HepG2 (cell line): ENCODE measurements at regions not wholly inside any gene's neighbourhood (a gene's known extent, or its start where the extent isn't known, plus 50 kb on each side); places are given as distances from the start of the nearest gene placed in this dataset.
A peak's percentile ranks its signal among the peaks of the same experiment; 100 is the strongest.

Experiments used
- FOSL1 ChIP-seq: sonication (generic); formaldehyde crosslinking; IDR thresholded peaks from 2 replicates; pipeline ENCODE4 v1.9.0; 2021; ENCODE audit warnings: missing genetic modification reagents, borderline replicate concordance
- GATA4 ChIP-seq: sonication (generic); IDR thresholded peaks from 2 replicates; pipeline ENCODE4 v1.6.1; 2016; ENCODE audit warnings: antibody characterized with exemption, low read depth, borderline replicate concordance
- IRF2 ChIP-seq: IDR thresholded peaks from 2 replicates; pipeline ENCODE4 v1.6.1; 2018; ENCODE audit warnings: missing genetic modification reagents, missing compliant biosample characterization
- JDP2 ChIP-seq: sonication (generic); formaldehyde crosslinking; IDR thresholded peaks from 2 replicates; pipeline ENCODE4 v1.8.1; 2022; ENCODE audit warnings: missing genetic modification reagents, borderline replicate concordance
- KAT8 ChIP-seq: IDR thresholded peaks from 2 replicates; pipeline ENCODE4 v1.6.1; 2016; ENCODE audit warnings: missing genetic modification reagents, missing compliant biosample characterization
- MED8 ChIP-seq: sonication (generic); formaldehyde crosslinking; IDR thresholded peaks from 2 replicates; pipeline ENCODE4 v1.8.1; 2023; ENCODE audit warnings: mild to moderate bottlenecking, missing genetic modification reagents; ENCODE audit not compliant: insufficient replicate concordance
- MTA3 ChIP-seq: sonication (generic); formaldehyde crosslinking; IDR thresholded peaks from 2 replicates; pipeline ENCODE4 v1.4.0; 2020; ENCODE audit warnings: missing genetic modification reagents
- NFE2L1 ChIP-seq: sonication (generic); formaldehyde crosslinking; IDR thresholded peaks from 2 replicates; pipeline ENCODE4 v1.4.0; 2020; ENCODE audit warnings: missing genetic modification reagents, mild to moderate bottlenecking, borderline replicate concordance
- SMARCC2 ChIP-seq: fragments of 450-650 bp; IDR thresholded peaks from 2 replicates; pipeline ENCODE4 v1.6.1; 2017; ENCODE audit warnings: antibody characterized with exemption, mild to moderate bottlenecking
- ZFP41 ChIP-seq: sonication (generic); formaldehyde crosslinking; IDR thresholded peaks from 2 replicates; pipeline ENCODE4 v1.4.0; 2020; ENCODE audit warnings: mild to moderate bottlenecking, missing genetic modification reagents, borderline replicate concordance
- ZFX ChIP-seq: sonication (generic); formaldehyde crosslinking; IDR thresholded peaks from 2 replicates; pipeline ENCODE4 v1.4.0; 2020; ENCODE audit warnings: mild to moderate bottlenecking, low read depth, missing genetic modification reagents, moderate library complexity
- ZNF207 ChIP-seq: fragments of 450-650 bp; IDR thresholded peaks from 2 replicates; pipeline ENCODE4 v1.6.1; 2016; ENCODE audit warnings: antibody characterized with exemption, borderline replicate concordance
- ZNF709 ChIP-seq: sonication (generic); formaldehyde crosslinking; IDR thresholded peaks from 2 replicates; pipeline ENCODE4 v1.5.0; 2020; ENCODE audit warnings: mild to moderate bottlenecking, missing genetic modification reagents
- ZNF766 ChIP-seq: sonication (generic); formaldehyde crosslinking; IDR thresholded peaks from 2 replicates; pipeline ENCODE4 v1.5.0; 2020; ENCODE audit warnings: missing genetic modification reagents, borderline replicate concordance
- ZNF891 ChIP-seq: sonication (generic); formaldehyde crosslinking; IDR thresholded peaks from 2 replicates; pipeline ENCODE4 v1.5.0; 2020; ENCODE audit warnings: mild to moderate bottlenecking, missing genetic modification reagents
- ZSCAN30 ChIP-seq: sonication (generic); formaldehyde crosslinking; IDR thresholded peaks from 2 replicates; pipeline ENCODE4 v1.5.0; 2020; ENCODE audit warnings: mild to moderate bottlenecking, missing genetic modification reagents
- TF ChIP-seq, protein P1 (sequence below): sonication (generic); formaldehyde crosslinking; IDR thresholded peaks from 2 replicates; pipeline ENCODE4 v1.4.0; 2020; ENCODE audit warnings: missing genetic modification reagents, mild to moderate bottlenecking, borderline replicate concordance
- TF ChIP-seq, protein P2 (sequence below): sonication (generic); formaldehyde crosslinking; IDR thresholded peaks from 2 replicates; pipeline ENCODE4 v1.5.0; 2020; ENCODE audit warnings: mild to moderate bottlenecking, low read depth, missing genetic modification reagents, borderline replicate concordance
- TF ChIP-seq, protein P3 (sequence below): sonication (generic); formaldehyde crosslinking; IDR thresholded peaks from 2 replicates; pipeline ENCODE4 v1.5.1; 2020; ENCODE audit warnings: mild to moderate bottlenecking, missing genetic modification reagents
- TF ChIP-seq, protein P4 (sequence below): sonication (generic); formaldehyde crosslinking; IDR thresholded peaks from 2 replicates; pipeline ENCODE4 v1.4.0; 2020; ENCODE audit warnings: missing genetic modification reagents, borderline replicate concordance
- TF ChIP-seq, protein P5 (sequence below): sonication (generic); formaldehyde crosslinking; IDR thresholded peaks from 2 replicates; pipeline ENCODE4 v1.5.0; 2020; ENCODE audit warnings: missing genetic modification reagents, mild to moderate bottlenecking, borderline replicate concordance

DNA sequence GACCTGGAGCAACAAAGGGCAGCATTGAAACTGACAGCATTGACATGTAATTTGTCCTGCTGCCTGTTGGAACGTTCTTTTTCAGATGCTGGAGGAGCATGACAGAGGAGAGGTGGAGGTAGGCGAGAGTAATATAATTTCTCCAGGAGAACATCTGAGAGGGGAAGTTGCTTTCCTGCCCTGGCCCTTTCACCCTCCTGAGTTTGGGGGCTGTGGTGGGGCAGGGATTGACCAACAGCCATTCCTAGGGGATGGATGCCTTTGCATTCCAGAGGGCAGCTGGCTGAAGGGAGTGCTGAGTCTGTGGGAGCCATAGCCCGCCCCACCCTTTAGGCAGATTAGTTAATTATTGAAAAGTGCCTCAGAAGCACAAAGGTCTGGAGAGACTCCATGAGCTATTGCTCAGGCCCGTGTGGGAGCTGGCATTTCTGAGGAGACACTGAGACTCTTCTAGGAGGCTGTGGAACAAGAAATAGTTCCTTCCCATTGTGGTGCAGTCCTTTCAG, 73.5 kb downstream of the ARF6 start (continued):
- no peak for TF ChIP-seq JDP2 (CRISPR knock-in tag)
- TF ChIP-seq FOSL1 (CRISPR knock-in tag), result no peak
- TF ChIP-seq ZFP41 (CRISPR knock-in tag), result no peak
- TF ChIP-seq, protein P1, sequence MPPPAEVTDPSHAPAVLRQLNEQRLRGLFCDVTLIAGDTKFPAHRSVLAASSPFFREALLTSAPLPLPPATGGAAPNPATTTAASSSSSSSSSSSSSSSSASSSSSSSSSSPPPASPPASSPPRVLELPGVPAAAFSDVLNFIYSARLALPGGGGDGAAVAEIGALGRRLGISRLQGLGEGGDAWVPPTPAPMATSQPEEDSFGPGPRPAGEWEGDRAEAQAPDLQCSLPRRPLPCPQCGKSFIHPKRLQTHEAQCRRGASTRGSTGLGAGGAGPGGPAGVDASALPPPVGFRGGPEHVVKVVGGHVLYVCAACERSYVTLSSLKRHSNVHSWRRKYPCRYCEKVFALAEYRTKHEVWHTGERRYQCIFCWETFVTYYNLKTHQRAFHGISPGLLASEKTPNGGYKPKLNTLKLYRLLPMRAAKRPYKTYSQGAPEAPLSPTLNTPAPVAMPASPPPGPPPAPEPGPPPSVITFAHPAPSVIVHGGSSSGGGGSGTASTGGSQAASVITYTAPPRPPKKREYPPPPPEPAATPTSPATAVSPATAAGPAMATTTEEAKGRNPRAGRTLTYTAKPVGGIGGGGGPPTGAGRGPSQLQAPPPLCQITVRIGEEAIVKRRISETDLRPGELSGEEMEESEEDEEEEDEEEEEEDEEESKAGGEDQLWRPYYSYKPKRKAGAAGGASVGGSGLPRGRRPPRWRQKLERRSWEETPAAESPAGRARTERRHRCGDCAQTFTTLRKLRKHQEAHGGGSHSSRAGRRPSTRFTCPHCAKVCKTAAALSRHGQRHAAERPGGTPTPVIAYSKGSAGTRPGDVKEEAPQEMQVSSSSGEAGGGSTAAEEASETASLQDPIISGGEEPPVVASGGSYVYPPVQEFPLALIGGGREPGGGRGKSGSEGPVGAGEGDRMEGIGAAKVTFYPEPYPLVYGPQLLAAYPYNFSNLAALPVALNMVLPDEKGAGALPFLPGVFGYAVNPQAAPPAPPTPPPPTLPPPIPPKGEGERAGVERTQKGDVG (CRISPR knock-in tag), result no peak
- TF ChIP-seq ZNF207, result no peak
- peak; percentile 64; the same call in 1 of the 2 replicates for TF ChIP-seq KAT8 (CRISPR knock-in tag)
- TF ChIP-seq, protein P2, sequence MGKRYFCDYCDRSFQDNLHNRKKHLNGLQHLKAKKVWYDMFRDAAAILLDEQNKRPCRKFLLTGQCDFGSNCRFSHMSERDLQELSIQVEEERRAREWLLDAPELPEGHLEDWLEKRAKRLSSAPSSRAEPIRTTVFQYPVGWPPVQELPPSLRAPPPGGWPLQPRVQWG (CRISPR knock-in tag), result no peak
- TF ChIP-seq SMARCC2, result no peak
- TF ChIP-seq ZNF891 (CRISPR knock-in tag), result no peak
- no peak for TF ChIP-seq GATA4
- no peak for TF ChIP-seq MTA3
- TF ChIP-seq IRF2 (CRISPR knock-in tag), result 0 out of 2 replicates have a peak, but pooled peaks have one; percentile 69
- no peak; the same call in 1 of the 2 replicates for TF ChIP-seq ZNF766 (CRISPR knock-in tag)
- no peak for TF ChIP-seq MED8
- TF ChIP-seq, protein P3, sequence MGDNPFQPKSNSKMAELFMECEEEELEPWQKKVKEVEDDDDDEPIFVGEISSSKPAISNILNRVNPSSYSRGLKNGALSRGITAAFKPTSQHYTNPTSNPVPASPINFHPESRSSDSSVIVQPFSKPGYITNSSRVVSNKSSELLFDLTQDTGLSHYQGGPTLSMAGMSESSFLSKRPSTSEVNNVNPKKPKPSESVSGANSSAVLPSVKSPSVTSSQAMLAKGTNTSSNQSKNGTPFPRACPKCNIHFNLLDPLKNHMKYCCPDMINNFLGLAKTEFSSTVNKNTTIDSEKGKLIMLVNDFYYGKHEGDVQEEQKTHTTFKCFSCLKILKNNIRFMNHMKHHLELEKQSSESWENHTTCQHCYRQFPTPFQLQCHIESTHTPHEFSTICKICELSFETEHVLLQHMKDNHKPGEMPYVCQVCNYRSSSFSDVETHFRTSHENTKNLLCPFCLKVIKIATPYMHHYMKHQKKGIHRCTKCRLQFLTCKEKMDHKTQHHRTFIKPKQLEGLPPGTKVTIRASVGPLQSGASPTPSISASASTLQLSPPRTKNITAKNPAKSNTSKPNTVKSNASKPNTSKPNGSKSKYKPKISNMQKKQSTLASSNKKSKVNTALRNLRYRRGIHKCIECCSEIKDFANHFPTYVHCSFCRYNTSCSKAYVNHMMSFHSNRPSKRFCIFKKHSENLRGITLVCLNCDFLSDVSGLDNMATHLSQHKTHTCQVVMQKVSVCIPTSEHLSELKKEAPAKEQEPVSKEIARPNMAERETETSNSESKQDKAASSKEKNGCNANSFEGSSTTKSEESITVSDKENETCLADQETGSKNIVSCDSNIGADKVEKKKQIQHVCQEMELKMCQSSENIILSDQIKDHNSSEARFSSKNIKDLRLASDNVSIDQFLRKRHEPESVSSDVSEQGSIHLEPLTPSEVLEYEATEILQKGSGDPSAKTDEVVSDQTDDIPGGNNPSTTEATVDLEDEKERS, result no peak
- TF ChIP-seq, protein P4, sequence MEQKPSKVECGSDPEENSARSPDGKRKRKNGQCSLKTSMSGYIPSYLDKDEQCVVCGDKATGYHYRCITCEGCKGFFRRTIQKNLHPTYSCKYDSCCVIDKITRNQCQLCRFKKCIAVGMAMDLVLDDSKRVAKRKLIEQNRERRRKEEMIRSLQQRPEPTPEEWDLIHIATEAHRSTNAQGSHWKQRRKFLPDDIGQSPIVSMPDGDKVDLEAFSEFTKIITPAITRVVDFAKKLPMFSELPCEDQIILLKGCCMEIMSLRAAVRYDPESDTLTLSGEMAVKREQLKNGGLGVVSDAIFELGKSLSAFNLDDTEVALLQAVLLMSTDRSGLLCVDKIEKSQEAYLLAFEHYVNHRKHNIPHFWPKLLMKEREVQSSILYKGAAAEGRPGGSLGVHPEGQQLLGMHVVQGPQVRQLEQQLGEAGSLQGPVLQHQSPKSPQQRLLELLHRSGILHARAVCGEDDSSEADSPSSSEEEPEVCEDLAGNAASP, result no peak
- TF ChIP-seq ZSCAN30 (CRISPR knock-in tag), result no peak
- TF ChIP-seq ZNF709 (CRISPR knock-in tag), result 0 out of 2 replicates have a peak, but pooled peaks have one; percentile 33
- TF ChIP-seq ZFX (CRISPR knock-in tag), result peak; percentile 34; the same call in 1 of the 2 replicates
- no peak for TF ChIP-seq NFE2L1 (CRISPR knock-in tag)
- TF ChIP-seq, protein P5, sequence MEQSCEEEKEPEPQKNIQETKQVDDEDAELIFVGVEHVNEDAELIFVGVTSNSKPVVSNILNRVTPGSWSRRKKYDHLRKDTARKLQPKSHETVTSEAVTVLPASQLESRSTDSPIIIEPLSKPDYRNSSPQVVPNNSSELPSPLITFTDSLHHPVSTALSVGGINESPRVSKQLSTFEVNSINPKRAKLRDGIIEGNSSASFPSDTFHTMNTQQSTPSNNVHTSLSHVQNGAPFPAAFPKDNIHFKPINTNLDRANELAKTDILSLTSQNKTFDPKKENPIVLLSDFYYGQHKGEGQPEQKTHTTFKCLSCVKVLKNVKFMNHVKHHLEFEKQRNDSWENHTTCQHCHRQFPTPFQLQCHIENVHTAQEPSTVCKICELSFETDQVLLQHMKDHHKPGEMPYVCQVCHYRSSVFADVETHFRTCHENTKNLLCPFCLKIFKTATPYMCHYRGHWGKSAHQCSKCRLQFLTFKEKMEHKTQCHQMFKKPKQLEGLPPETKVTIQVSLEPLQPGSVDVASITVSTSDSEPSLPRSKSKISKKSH (CRISPR knock-in tag), result no peak
